Activated gamma-delta T cell treated with anti-CD3 and anti-CD28 coated beads, Interleukin-2, amount 50 U/mL, for 16 hours (primary cell): ENCODE measurements at regions not wholly inside any gene's neighbourhood (a gene's known extent, or its start where the extent isn't known, plus 50 kb on each side); places are given as distances from the start of the nearest gene placed in this dataset.
"Not testable (repeated sequence)": the region's sequence is repeated elsewhere in the genome, so short reads cannot be mapped to it uniquely, and the experiment has no call there.

Experiments used
- DNase-seq: peaks from one replicate; pipeline ENCODE4 v3.0.0-alpha.2; 2020; ENCODE audit warnings: low read depth

GRCh38 chr3:16055606-16056211 lies 118.8 kb upstream of the GALNT15 start:
- DNase-seq = no peak

- no peak for DNase-seq
These were observed 118.3 kb upstream of the GALNT15 start for GRCh38 chr3:16056217-16056616.

GRCh38 chr3:16058521-16058920 lies 116.0 kb upstream of the GALNT15 start:
- DNase-seq = no peak

- no peak for DNase-seq
These were observed 115.4 kb upstream of the GALNT15 start for GRCh38 chr3:16059081-16059537.

- DNase-seq = no peak
These were observed 114.6 kb upstream of the GALNT15 start for GRCh38 chr3:16059711-16060357.

- DNase-seq = no peak
These were observed 114.1 kb upstream of the GALNT15 start for GRCh38 chr3:16060358-16060852.

- no peak for DNase-seq
These were observed 113.5 kb upstream of the GALNT15 start for GRCh38 chr3:16060945-16061344.

- DNase-seq = no peak
These were observed 113.0 kb upstream of the GALNT15 start for GRCh38 chr3:16061491-16061890.

GRCh38 chr3:16063603-16064002 lies 110.9 kb upstream of the GALNT15 start:
- no peak for DNase-seq

- no peak for DNase-seq
These were observed 109.7 kb upstream of the GALNT15 start for GRCh38 chr3:16064642-16065414.

GRCh38 chr3:16066545-16066944 lies 107.9 kb upstream of the GALNT15 start:
- no peak for DNase-seq

GRCh38 chr3:16066975-16067374 lies 107.5 kb upstream of the GALNT15 start:
- no peak for DNase-seq

- no peak for DNase-seq
These were observed 106.5 kb upstream of the GALNT15 start for GRCh38 chr3:16067837-16068471.

- no peak for DNase-seq
These were observed 105.1 kb upstream of the GALNT15 start for GRCh38 chr3:16069149-16069922.

- no peak for DNase-seq
These were observed 103.8 kb upstream of the GALNT15 start for GRCh38 chr3:16070707-16071106.

GRCh38 chr3:16071206-16071605 lies 103.3 kb upstream of the GALNT15 start:
- no peak for DNase-seq

- DNase-seq = no peak
These were observed 101.9 kb upstream of the GALNT15 start for GRCh38 chr3:16072420-16073110.

GRCh38 chr3:16073203-16073602 lies 101.3 kb upstream of the GALNT15 start:
- no peak for DNase-seq

- DNase-seq = not testable (repeated sequence)
These were observed 100.3 kb upstream of the GALNT15 start for GRCh38 chr3:16073990-16074671.

- no peak for DNase-seq
These were observed 98.8 kb upstream of the GALNT15 start for GRCh38 chr3:16075647-16076046.
